ENCODE measurements at regions not wholly inside any gene's neighbourhood (a gene's known extent, or its start where the extent isn't known, plus 50 kb on each side); places are given as distances from the start of the nearest gene placed in this dataset.
"Not testable (repeated sequence)": the region's sequence is repeated elsewhere in the genome, so short reads cannot be mapped to it uniquely, and the experiment has no call there.

DNA sequence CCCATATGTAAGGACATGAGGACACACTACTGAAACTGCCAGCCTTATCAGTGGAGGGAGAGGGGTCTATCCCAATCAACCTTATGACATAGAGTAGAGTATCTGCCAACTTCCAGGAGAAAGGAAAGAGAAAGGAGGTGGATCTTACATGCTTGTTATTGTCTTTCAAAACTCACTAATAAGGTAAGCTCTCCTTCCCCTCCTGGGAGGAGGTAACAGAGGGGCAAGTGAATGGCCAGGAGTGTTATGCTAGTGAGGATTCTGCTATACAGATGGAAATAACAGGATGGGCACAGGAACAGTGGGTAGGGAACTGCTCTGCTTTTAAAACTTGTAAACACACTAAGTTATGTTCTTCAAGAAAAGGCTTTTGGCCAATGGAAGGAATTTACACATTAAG, 1020.1 kb downstream of the TDRD15 start:
- Histone ChIP-seq H3K4me1 (no peaks in the 10 kb centered on the region), H3K9me3 (peaks cover 3% of the 10 kb centered on the region), H3K4me3 (no peak overlapping the region), H3K27me3 (ENCODE audit: insufficient read depth in 3 of 3, low read length in 2 of 3) (no peaks in the 10 kb centered on the region), H3K27ac (no peak overlapping the region), H3K36me3 (ENCODE audit: insufficient read depth in 1 of 2, low read depth in 1 of 2) (no peaks in the 10 kb centered on the region)
- DNase-seq (no peak), ATAC-seq (no peak)
- intact Hi-C loops (cut with DNase I): no loop called here
- TF ChIP-seq, protein P1, sequence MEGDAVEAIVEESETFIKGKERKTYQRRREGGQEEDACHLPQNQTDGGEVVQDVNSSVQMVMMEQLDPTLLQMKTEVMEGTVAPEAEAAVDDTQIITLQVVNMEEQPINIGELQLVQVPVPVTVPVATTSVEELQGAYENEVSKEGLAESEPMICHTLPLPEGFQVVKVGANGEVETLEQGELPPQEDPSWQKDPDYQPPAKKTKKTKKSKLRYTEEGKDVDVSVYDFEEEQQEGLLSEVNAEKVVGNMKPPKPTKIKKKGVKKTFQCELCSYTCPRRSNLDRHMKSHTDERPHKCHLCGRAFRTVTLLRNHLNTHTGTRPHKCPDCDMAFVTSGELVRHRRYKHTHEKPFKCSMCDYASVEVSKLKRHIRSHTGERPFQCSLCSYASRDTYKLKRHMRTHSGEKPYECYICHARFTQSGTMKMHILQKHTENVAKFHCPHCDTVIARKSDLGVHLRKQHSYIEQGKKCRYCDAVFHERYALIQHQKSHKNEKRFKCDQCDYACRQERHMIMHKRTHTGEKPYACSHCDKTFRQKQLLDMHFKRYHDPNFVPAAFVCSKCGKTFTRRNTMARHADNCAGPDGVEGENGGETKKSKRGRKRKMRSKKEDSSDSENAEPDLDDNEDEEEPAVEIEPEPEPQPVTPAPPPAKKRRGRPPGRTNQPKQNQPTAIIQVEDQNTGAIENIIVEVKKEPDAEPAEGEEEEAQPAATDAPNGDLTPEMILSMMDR (IDR thresholded peaks at IDR 0.05): no peak

DNA sequence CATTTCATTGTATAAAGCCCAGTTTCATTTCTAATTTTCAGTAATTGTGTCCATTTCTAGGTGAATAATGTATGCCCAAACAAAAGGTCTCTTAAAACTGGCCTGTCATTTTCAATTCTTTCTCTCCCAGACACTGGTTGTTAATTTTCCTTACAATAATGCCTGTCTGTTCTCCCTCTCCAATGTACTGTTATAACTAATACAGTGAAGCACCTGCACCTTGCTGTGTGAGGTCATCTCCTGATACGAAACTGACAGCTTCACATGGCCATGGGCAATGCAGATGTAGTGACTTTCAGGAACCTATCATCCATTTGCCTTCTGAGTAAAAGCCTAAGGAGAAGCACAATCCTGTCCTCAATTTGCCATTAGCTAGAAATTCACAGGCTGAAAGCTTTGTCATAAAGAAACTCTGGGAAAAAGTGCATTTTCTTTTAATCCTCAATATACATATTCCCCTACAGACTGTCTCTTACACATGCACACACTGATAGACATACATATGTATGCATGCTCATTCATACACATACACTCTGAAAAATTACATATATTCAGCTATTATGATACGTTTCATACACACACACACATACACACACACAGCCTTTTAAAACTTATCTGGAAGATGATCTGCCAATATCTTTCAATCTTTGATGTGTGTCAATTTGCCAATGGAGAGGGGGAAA, 1030.3 kb downstream of the TDRD15 start:
- Histone ChIP-seq H3K4me1 (no peaks in the 10 kb centered on the region), H3K27ac (no peak overlapping the region), H3K36me3 (ENCODE audit: insufficient read depth in 1 of 2, low read depth in 1 of 2) (no peaks in the 10 kb centered on the region), H3K4me3 (no peak overlapping the region), H3K9me3 (no peaks in the 10 kb centered on the region), H3K27me3 (ENCODE audit: insufficient read depth in 3 of 3, low read length in 2 of 3) (no peaks in the 10 kb centered on the region)
- 38 to 47% (median 43%) methylated on average over 2 of the region's 2 CpGs for WGBS, 3 donors
- DNase-seq: no peak
- ATAC-seq: no peak
- intact Hi-C loops (cut with DNase I): no loop called here
- TF ChIP-seq, protein P1 (IDR thresholded peaks at IDR 0.05): no peak

DNA sequence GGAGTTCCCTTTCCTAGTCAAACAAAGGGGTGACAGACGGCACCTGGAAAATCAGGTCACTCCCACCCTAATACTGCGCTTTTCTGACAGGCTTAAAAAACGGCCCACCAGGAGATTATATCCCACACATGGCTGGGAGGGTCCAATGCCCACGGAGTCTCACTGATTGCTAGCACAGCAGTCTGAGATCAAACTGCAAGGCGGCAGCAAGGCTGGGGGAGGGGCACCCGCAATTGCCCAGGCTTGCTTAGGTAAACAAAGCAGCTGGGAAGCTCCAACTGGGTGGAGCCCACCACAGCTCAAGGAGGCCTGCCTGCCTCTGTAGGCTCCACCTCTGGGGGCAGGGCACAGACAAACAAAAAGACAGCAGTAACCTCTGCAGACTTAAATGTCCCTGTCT, 1032.9 kb downstream of the TDRD15 start:
- H3K4me1 ChIP-seq; H3K9me3 ChIP-seq; intact Hi-C loops (cut with DNase I); H3K27me3 ChIP-seq (ENCODE audit: insufficient read depth in 3 of 3, low read length in 2 of 3); ATAC-seq; DNase-seq; H3K27ac ChIP-seq; H3K4me3 ChIP-seq; H3K36me3 ChIP-seq (ENCODE audit: insufficient read depth in 1 of 2, low read depth in 1 of 2): not testable (repeated sequence)
- 77 to 81% (median 81%) methylated on average over 6 of the region's 6 CpGs for WGBS, 3 donors

DNA sequence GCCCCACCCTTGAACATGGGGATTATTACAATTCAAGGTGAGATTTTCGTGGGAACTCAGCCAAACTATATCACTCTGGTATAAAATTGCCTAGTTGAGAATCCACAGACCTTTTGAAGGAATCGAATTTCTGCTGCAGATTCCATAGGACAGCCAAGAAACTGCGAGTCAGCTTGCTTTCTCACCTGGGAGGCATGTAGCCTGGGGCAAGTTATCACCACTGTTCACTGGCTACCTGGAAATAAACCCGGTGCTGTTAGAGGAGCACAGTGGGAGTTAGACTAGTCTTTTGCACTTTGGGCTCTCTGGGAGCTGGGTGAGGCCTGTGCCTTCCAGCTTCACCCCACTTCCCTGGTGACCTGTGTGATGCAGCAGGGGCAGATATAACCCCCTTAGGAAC, 1043.5 kb downstream of the TDRD15 start:
- Histone ChIP-seq H3K36me3 (ENCODE audit: insufficient read depth in 1 of 2, low read depth in 1 of 2) (no peaks in the 10 kb centered on the region), H3K9me3 (peaks cover 8% of the 10 kb centered on the region), H3K4me3 (no peak overlapping the region), H3K27ac (no peak overlapping the region), H3K27me3 (ENCODE audit: insufficient read depth in 3 of 3, low read length in 2 of 3) (no peaks in the 10 kb centered on the region), H3K4me1 (no peaks in the 10 kb centered on the region)
- DNase-seq (no peak), ATAC-seq (no peak)
- TF ChIP-seq, protein P1 (IDR thresholded peaks at IDR 0.05): no peak
- WGBS, 3 donors: 66 to 78% (median 71%) methylated on average over 4 of the region's 4 CpGs
- intact Hi-C loops (cut with DNase I): no loop called here

DNA sequence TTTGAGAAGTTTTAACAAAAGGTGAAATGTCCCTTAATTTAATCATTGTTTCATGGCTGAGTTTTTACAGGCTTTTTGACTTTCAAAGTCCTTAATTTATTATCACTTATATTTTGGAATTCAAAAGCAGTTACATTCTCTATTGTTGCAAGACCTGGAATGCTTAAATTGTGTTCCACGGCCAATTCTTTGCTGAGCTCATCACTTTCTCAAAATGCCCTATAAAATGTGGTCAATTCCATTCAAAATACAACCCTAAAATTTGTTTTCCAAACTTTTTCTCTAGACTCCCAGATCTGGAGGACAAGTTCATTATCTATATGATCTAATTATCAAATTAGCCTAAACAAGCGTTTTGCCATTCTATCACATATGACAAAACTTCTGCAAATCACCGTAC, 1051.2 kb downstream of the TDRD15 start:
- Histone ChIP-seq H3K27ac (no peak overlapping the region), H3K4me3 (no peak overlapping the region), H3K27me3 (ENCODE audit: insufficient read depth in 3 of 3, low read length in 2 of 3) (no peaks in the 10 kb centered on the region), H3K9me3 (no peaks in the 10 kb centered on the region), H3K4me1 (no peaks in the 10 kb centered on the region), H3K36me3 (ENCODE audit: insufficient read depth in 1 of 2, low read depth in 1 of 2) (no peaks in the 10 kb centered on the region)
- DNase-seq (no peak), ATAC-seq (no peak)
- TF ChIP-seq, protein P1 (IDR thresholded peaks at IDR 0.05): no peak
- WGBS, 3 donors: 82 to 87% (median 83%) methylated on average over 3 of the region's 3 CpGs
- intact Hi-C loops (cut with DNase I): no loop called here

All from psoas muscle (tissue), 7 donors.